AG09319 (cell line): ENCODE measurements at regions not wholly inside any gene's neighbourhood (a gene's known extent, or its start where the extent isn't known, plus 50 kb on each side); places are given as distances from the start of the nearest gene placed in this dataset.

Experiments used
- DNase-seq: peaks from one replicate; pipeline ENCODE4 v3.0.0-alpha.2; 2010; ENCODE audit warnings: low read depth; ENCODE audit errors: extremely low read depth
- TF ChIP-seq, protein P1 (sequence below): IDR thresholded peaks from 2 replicates; pipeline ENCODE4 v1.5.1; 2011; ENCODE audit warnings: low read depth, mild to moderate bottlenecking, inconsistent platforms, low read length, moderate library complexity

DNA sequence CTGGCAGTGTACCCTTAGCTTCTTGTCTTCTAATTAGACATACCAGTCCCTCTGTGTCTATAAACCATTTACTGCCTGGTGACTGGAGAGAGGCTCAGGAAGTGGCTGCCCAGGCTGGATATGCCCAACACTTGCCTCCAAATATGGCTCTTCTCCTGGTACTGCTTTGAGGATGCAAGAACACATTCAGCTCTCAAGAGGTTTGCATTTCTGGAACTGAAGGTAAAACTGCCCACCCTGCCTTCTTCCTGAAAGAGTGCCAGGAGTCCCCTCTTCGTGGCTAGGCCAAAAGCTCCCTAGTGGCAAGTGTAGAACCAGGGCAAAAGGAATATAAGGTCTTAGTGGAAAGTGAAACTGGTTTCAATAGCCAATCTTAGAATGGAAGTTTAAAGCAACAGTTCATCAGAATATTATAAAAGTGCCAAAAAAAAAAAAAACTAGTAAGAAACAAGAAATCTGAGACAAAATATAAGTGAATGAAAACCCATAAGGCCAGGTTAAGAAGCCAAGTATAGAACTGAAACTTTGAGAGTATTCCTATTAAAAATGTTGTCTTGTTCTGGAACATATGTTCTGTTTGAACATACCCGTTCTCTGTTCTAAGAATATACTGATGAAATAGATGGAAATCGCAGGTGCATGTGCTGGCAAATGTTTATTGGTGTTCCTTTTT, 77.2 kb upstream of the CTTNBP2NL start:
- TF ChIP-seq, protein P1, sequence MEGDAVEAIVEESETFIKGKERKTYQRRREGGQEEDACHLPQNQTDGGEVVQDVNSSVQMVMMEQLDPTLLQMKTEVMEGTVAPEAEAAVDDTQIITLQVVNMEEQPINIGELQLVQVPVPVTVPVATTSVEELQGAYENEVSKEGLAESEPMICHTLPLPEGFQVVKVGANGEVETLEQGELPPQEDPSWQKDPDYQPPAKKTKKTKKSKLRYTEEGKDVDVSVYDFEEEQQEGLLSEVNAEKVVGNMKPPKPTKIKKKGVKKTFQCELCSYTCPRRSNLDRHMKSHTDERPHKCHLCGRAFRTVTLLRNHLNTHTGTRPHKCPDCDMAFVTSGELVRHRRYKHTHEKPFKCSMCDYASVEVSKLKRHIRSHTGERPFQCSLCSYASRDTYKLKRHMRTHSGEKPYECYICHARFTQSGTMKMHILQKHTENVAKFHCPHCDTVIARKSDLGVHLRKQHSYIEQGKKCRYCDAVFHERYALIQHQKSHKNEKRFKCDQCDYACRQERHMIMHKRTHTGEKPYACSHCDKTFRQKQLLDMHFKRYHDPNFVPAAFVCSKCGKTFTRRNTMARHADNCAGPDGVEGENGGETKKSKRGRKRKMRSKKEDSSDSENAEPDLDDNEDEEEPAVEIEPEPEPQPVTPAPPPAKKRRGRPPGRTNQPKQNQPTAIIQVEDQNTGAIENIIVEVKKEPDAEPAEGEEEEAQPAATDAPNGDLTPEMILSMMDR: no peak
- DNase-seq: no peak

DNA sequence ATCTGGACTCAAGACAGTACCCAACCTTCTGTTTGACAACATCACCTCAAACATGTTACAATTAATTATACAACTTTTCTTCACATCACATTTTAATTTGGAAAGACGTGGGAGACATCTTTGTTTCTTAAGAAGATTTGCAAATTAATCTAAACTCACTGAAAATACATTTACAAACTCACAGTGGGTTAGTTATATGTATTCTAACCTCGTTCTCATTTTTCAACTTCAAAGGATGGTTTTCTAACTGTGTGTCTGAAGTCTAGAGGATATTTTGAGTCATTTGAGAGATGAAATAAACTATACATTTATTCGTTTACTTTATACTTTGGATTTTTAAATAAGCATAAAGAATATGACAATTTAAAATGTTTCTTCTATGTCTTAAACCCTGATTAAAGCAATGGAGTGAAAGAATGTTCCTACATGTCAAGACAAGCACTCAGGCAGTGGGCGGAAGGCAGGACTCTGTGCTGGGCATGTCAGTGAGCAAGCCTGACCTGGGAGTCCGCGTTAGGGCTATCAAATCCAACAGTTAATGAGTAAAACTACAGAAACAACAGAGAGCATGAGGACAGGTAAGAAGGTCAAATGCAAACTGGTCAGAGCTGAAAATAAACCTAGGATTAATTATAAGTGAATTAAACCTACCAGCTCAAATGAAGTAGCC, 76.5 kb upstream of the CTTNBP2NL start:
- no peak for DNase-seq
- TF ChIP-seq, protein P1: no peak

DNA sequence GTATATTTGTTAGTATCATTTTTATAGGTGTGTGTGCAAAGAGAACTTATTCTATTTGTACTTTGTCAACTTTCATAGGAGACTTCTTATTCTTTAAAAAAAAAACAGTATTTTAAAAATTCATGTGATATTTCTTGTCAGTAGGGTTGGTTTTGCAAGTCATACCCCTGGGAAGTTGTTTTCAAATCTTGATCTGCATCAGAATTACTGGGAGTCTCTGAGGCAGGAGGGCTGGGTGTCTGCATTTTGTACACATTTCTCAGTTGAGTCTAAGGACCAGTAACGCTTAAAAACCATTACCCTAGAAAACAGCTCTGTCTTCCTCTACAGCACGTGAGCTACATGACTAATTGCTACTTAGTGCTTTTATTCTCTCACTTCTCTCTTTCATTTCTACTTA, 76.0 kb upstream of the CTTNBP2NL start:
- TF ChIP-seq, protein P1: no peak
- no peak for DNase-seq

DNA sequence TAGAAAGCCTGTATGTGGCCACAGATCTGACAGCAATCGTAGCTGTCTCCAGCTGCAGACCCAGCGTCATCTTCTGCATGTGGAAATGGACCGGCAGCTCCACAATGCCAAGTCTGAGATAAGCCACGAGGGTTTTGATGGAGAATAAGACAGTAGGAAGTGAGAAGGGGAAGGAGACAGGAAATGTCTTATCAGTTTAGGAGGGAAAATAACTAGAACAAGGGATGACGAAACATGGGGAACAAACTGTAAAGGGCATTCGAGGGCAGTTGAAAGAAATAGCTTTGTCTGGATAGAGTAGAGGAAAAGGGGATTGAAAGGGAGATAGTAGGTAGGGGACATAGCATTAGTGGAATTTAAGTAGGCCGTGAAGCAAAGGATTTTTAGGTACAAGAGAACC, 74.0 kb upstream of the CTTNBP2NL start:
- DNase-seq: no peak

DNA sequence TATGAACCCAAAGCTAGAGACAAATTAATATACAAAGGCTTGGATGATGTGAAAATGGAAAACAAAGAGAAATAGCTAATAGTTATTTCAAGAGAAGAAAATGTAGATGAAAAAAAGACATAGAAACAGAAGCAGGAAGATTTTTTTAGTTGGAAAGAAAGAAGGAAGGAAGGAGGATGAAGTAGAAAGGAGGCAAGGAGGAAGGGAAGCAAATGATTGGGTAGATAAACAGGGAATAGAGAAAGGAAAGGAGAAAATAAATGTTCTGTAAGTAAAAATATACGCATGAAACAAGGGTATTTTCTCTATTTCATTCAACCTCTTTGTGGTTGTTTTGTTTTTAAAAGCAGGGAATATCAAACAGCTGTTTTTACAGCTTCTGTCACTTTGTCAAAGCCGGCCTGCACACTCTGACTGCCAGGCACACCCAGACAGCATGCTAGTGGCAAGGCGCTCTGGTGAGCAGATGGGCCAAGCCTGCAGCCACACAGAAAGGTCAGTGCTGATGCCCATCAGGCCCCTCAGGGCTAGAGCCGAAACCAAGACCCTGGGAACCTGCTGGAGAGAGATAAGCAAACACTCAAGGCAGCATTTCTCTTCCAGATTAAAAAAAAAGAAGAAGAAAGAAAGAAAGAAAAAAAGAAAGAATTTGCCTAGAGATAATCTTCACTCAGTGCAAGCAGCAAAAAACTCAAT, 72.9 kb upstream of the CTTNBP2NL start:
- DNase-seq: no peak
- TF ChIP-seq, protein P1: no peak

More for the DNA sequence above, 74.0 kb upstream of the CTTNBP2NL start:
- TF ChIP-seq, protein P1: no peak

DNA sequence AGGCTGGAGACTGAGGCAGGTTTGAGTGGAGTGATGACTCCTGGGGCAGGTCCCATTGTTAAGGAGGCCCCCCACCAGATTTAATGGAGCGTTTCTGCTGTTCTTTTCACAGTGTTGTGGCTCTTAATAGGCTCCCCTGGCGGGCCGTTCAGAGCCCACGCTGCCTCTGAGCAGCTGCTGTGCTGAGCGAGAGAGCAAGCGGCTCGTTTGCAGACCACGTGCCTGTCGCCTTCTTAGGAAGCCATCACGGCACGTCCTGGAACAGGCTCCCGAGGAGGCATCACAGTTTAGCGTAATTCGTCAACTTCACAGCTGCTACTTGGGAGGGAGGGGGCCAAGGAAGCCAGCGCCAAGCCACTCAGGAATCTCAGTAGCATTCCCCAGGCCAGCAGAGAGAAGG, 70.5 kb upstream of the CTTNBP2NL start:
- no peak for DNase-seq
- TF ChIP-seq, protein P1: no peak

DNA sequence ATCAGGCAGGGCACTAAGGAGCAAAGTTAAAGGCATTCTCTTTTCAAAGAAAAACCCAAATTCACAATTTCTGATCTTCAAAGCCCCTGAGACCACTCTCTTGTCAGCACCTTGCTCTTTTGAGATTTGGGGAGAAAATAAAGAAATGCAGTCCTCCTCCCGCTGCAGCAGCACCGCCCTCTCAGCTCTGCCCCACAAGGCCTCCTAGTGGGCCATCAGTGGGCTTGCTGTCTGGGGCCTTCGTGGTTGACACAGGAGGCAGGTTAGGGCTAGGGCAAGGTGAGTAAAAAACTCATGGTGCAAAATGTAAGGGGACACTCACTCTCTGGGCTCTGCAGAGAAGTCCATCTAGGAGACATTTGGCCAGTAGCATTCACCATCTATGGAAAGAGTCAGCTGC, 67.4 kb upstream of the CTTNBP2NL start:
- TF ChIP-seq, protein P1: no peak

More for the DNA sequence above, 67.4 kb upstream of the CTTNBP2NL start:
- DNase-seq: no peak
